HUES48 (cell line): ENCODE measurements at regions not wholly inside any gene's neighbourhood (a gene's known extent, or its start where the extent isn't known, plus 50 kb on each side); places are given as distances from the start of the nearest gene placed in this dataset.

ENCODE experiments used
- H3K27ac ChIP-seq: one replicate; pipeline ENCODE4 v1.7.0; 2013; ENCODE audit warnings: low read depth, low read length, inconsistent platforms
- H3K27me3 ChIP-seq: 2 replicates; pipeline ENCODE4 v1.6.1; 2013; ENCODE audit warnings: mild to moderate bottlenecking, low read length; ENCODE audit not compliant: control insufficient read depth, insufficient read depth
- H3K36me3 ChIP-seq: 2 replicates; pipeline ENCODE4 v1.6.1; 2013; ENCODE audit warnings: low read length; ENCODE audit not compliant: control insufficient read depth, insufficient read depth
- H3K4me1 ChIP-seq: 2 replicates; pipeline ENCODE4 v1.6.1; 2013; ENCODE audit warnings: mild to moderate bottlenecking, low read length; ENCODE audit not compliant: control insufficient read depth, insufficient read depth
- H3K4me3 ChIP-seq: 2 replicates; pipeline ENCODE4 v1.5.1; 2013; ENCODE audit warnings: mild to moderate bottlenecking, low read depth, low read length
- H3K9ac ChIP-seq: 2 replicates; pipeline ENCODE4 v1.6.1; 2013; ENCODE audit warnings: mild to moderate bottlenecking, low read depth, low read length, moderate library complexity
- H3K9me3 ChIP-seq: 2 replicates; pipeline ENCODE4 v1.6.1; 2013; ENCODE audit warnings: low read length; ENCODE audit not compliant: control insufficient read depth, insufficient read depth

GRCh38 chr4:4913628-4914027 is 54.2 kb downstream of the MSX1 start:
- Histone ChIP-seq H3K9ac (no peak overlapping the region), H3K27me3 (peaks cover 14% of the 10 kb centered on the region), H3K9me3 (no peaks in the 10 kb centered on the region), H3K36me3 (no peaks in the 10 kb centered on the region), H3K4me1 (no peaks in the 10 kb centered on the region), H3K27ac (no peak overlapping the region), H3K4me3 (no peak overlapping the region)

- peaks cover 8% of the 10 kb centered on the region for H3K27me3 ChIP-seq
- no peak overlapping the region for H3K9ac ChIP-seq
- no peaks in the 10 kb centered on the region for H3K36me3 ChIP-seq
- H3K4me3 ChIP-seq, result no peak overlapping the region
- H3K4me1 ChIP-seq, result no peaks in the 10 kb centered on the region
- H3K9me3 ChIP-seq, result no peaks in the 10 kb centered on the region
- no peak overlapping the region for H3K27ac ChIP-seq
Observed at GRCh38 chr4:4914059-4914820, 54.8 kb downstream of the MSX1 start.

- Histone ChIP-seq H3K9me3 (no peaks in the 10 kb centered on the region), H3K36me3 (no peaks in the 10 kb centered on the region), H3K4me1 (no peaks in the 10 kb centered on the region), H3K9ac (no peak overlapping the region), H3K27me3 (peaks cover 6% of the 10 kb centered on the region; the same call in 1 of the 2 replicates), H3K27ac (no peak overlapping the region), H3K4me3 (no peak overlapping the region)
Observed at GRCh38 chr4:4914965-4915845, 55.7 kb downstream of the MSX1 start.

GRCh38 chr4:4918067-4918466 is 58.6 kb downstream of the MSX1 start:
- H3K9ac ChIP-seq, result no peak overlapping the region
- H3K27me3 ChIP-seq, result no peaks in the 10 kb centered on the region
- 0 out of 2 replicates have a peak, but pooled peaks cover 3% of the 10 kb centered on the region for H3K9me3 ChIP-seq
- H3K27ac ChIP-seq, result no peak overlapping the region
- no peaks in the 10 kb centered on the region for H3K4me1 ChIP-seq
- H3K4me3 ChIP-seq, result no peak overlapping the region
- H3K36me3 ChIP-seq, result no peaks in the 10 kb centered on the region

GRCh38 chr4:4919927-4920326 is 60.5 kb downstream of the MSX1 start:
- H3K27ac ChIP-seq, result no peak overlapping the region
- no peaks in the 10 kb centered on the region for H3K27me3 ChIP-seq

GRCh38 chr4:4921077-4921476 is 61.6 kb downstream of the MSX1 start:
- Histone ChIP-seq H3K4me3 (no peak overlapping the region), H3K9ac (no peak overlapping the region), H3K36me3 (no peaks in the 10 kb centered on the region), H3K4me1 (no peaks in the 10 kb centered on the region), H3K27ac (no peak overlapping the region), H3K9me3 (0 out of 2 replicates have a peak, but pooled peaks cover 3% of the 10 kb centered on the region), H3K27me3 (no peaks in the 10 kb centered on the region)

More at GRCh38 chr4:4919927-4920326, 60.5 kb downstream of the MSX1 start:
- H3K4me3 ChIP-seq, result no peak overlapping the region
- no peak overlapping the region for H3K9ac ChIP-seq
- H3K9me3 ChIP-seq, result 0 out of 2 replicates have a peak, but pooled peaks cover 3% of the 10 kb centered on the region
- no peaks in the 10 kb centered on the region for H3K36me3 ChIP-seq
- H3K4me1 ChIP-seq, result no peaks in the 10 kb centered on the region

GRCh38 chr4:4922441-4922840 is 63.0 kb downstream of the MSX1 start:
- Histone ChIP-seq H3K9me3 (peaks cover 3% of the 10 kb centered on the region; the same call in 1 of the 2 replicates), H3K36me3 (no peaks in the 10 kb centered on the region), H3K4me1 (no peaks in the 10 kb centered on the region), H3K27me3 (no peaks in the 10 kb centered on the region), H3K9ac (no peak overlapping the region), H3K27ac (no peak overlapping the region), H3K4me3 (no peak overlapping the region)

GRCh38 chr4:4923201-4923600 is 63.7 kb downstream of the MSX1 start:
- H3K36me3 ChIP-seq, result no peaks in the 10 kb centered on the region
- H3K9ac ChIP-seq, result no peak overlapping the region
- no peaks in the 10 kb centered on the region for H3K27me3 ChIP-seq
- peaks cover 3% of the 10 kb centered on the region; the same call in 1 of the 2 replicates for H3K9me3 ChIP-seq
- H3K4me3 ChIP-seq, result no peak overlapping the region
- no peak overlapping the region for H3K27ac ChIP-seq
- no peaks in the 10 kb centered on the region for H3K4me1 ChIP-seq

GRCh38 chr4:4930677-4931076 is 71.2 kb downstream of the MSX1 start:
- H3K36me3 ChIP-seq, result no peaks in the 10 kb centered on the region
- no peak overlapping the region for H3K9ac ChIP-seq
- no peaks in the 10 kb centered on the region; the same call in 1 of the 2 replicates for H3K9me3 ChIP-seq
- H3K27ac ChIP-seq, result no peak overlapping the region
- H3K27me3 ChIP-seq, result peaks cover 7% of the 10 kb centered on the region; the same call in 1 of the 2 replicates
- H3K4me1 ChIP-seq, result no peaks in the 10 kb centered on the region
- H3K4me3 ChIP-seq, result no peak overlapping the region

GRCh38 chr4:4935974-4936373 is 76.5 kb downstream of the MSX1 start:
- Histone ChIP-seq H3K9ac (no peak overlapping the region), H3K36me3 (no peaks in the 10 kb centered on the region), H3K4me1 (no peaks in the 10 kb centered on the region), H3K9me3 (no peaks in the 10 kb centered on the region), H3K27me3 (peaks cover 7% of the 10 kb centered on the region; the same call in 1 of the 2 replicates), H3K4me3 (no peak overlapping the region), H3K27ac (no peak overlapping the region)

- Histone ChIP-seq H3K27me3 (0 out of 2 replicates have a peak, but pooled peaks cover under 1% of the 10 kb centered on the region), H3K9ac (no peak overlapping the region), H3K4me1 (no peaks in the 10 kb centered on the region), H3K27ac (no peak overlapping the region), H3K4me3 (no peak overlapping the region), H3K36me3 (no peaks in the 10 kb centered on the region), H3K9me3 (no peaks in the 10 kb centered on the region)
Observed at GRCh38 chr4:4937926-4938325, 78.5 kb downstream of the MSX1 start.
